Panc1 (cell line): ENCODE measurements at regions not wholly inside any gene's neighbourhood (a gene's known extent, or its start where the extent isn't known, plus 50 kb on each side); places are given as distances from the start of the nearest gene placed in this dataset.

Source experiments
- POLR2AphosphoS5 ChIP-seq: IDR thresholded peaks from 2 replicates; pipeline ENCODE4 v1.6.1; 2012; ENCODE audit warnings: mild to moderate bottlenecking, low read depth, low read length, moderate library complexity
- SIN3A ChIP-seq: IDR thresholded peaks from 2 replicates; pipeline ENCODE4 v1.6.1; 2012; ENCODE audit warnings: low read depth, mild to moderate bottlenecking, low read length, moderate library complexity, borderline replicate concordance; ENCODE audit not compliant: insufficient read depth
- TCF7L2 ChIP-seq: IDR thresholded peaks from 2 replicates; pipeline ENCODE4 v1.6.1; 2011; ENCODE audit warnings: mild to moderate bottlenecking, low read depth, low read length, inconsistent platforms
- TF ChIP-seq, protein P1 (sequence below): fragments of 450-650 bp; IDR thresholded peaks from 2 replicates; pipeline ENCODE4 v1.5.1; 2017; ENCODE audit warnings: mild to moderate bottlenecking
- TF ChIP-seq, protein P2 (sequence below), 2 experiments: IDR thresholded peaks; 2 replicates each; pipeline ENCODE4 v1.6.1; 2011 to 2012; ENCODE audit warnings: low read depth in 2 of 2, control low read depth in 1 of 2, low read length in 1 of 2, mild to moderate bottlenecking in 1 of 2, moderate library complexity in 1 of 2; ENCODE audit not compliant: insufficient read depth in 1 of 2

DNA sequence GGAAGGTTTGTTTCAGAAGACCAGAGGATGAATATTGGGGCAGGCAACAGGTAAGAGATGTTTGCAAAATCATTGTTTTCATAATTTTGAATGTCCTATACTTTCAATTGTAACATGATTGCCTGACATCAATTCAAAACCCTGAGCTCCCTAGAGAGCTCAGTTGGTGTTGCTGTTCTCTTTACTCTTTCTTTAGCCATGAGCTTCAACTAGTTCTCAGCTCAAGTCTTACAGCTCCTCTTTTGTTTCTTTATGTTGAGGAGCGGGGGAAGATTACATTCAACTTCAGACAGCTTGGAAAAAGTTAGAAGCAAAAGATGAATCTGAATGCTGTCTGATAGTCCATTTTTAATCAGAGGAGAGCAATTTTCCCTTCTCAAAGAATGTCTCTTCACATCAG lies 144.8 kb upstream of the TACR1 start:
- TF ChIP-seq, protein P1, sequence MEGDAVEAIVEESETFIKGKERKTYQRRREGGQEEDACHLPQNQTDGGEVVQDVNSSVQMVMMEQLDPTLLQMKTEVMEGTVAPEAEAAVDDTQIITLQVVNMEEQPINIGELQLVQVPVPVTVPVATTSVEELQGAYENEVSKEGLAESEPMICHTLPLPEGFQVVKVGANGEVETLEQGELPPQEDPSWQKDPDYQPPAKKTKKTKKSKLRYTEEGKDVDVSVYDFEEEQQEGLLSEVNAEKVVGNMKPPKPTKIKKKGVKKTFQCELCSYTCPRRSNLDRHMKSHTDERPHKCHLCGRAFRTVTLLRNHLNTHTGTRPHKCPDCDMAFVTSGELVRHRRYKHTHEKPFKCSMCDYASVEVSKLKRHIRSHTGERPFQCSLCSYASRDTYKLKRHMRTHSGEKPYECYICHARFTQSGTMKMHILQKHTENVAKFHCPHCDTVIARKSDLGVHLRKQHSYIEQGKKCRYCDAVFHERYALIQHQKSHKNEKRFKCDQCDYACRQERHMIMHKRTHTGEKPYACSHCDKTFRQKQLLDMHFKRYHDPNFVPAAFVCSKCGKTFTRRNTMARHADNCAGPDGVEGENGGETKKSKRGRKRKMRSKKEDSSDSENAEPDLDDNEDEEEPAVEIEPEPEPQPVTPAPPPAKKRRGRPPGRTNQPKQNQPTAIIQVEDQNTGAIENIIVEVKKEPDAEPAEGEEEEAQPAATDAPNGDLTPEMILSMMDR, result no peak
- TF ChIP-seq POLR2AphosphoS5 (no peak), SIN3A (no peak), TCF7L2 (no peak)
- TF ChIP-seq, protein P2, sequence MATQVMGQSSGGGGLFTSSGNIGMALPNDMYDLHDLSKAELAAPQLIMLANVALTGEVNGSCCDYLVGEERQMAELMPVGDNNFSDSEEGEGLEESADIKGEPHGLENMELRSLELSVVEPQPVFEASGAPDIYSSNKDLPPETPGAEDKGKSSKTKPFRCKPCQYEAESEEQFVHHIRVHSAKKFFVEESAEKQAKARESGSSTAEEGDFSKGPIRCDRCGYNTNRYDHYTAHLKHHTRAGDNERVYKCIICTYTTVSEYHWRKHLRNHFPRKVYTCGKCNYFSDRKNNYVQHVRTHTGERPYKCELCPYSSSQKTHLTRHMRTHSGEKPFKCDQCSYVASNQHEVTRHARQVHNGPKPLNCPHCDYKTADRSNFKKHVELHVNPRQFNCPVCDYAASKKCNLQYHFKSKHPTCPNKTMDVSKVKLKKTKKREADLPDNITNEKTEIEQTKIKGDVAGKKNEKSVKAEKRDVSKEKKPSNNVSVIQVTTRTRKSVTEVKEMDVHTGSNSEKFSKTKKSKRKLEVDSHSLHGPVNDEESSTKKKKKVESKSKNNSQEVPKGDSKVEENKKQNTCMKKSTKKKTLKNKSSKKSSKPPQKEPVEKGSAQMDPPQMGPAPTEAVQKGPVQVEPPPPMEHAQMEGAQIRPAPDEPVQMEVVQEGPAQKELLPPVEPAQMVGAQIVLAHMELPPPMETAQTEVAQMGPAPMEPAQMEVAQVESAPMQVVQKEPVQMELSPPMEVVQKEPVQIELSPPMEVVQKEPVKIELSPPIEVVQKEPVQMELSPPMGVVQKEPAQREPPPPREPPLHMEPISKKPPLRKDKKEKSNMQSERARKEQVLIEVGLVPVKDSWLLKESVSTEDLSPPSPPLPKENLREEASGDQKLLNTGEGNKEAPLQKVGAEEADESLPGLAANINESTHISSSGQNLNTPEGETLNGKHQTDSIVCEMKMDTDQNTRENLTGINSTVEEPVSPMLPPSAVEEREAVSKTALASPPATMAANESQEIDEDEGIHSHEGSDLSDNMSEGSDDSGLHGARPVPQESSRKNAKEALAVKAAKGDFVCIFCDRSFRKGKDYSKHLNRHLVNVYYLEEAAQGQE (IDR thresholded peaks at IDR 0.05; ENCODE audit: insufficient read depth in 1 of 2, low read depth in 2 of 2, low read length in 1 of 2), result no peak
